Esophagus squamous epithelium (tissue), 4 donors: ENCODE measurements at regions not wholly inside any gene's neighbourhood (a gene's known extent, or its start where the extent isn't known, plus 50 kb on each side); places are given as distances from the start of the nearest gene placed in this dataset.
"Not testable (repeated sequence)": the region's sequence is repeated elsewhere in the genome, so short reads cannot be mapped to it uniquely, and the experiment has no call there.

ENCODE experiments used
- POLR2A ChIP-seq, 4 donors: fragments of 450-650 bp; IDR thresholded peaks; one replicate each; pipeline ENCODE4 v1.6.1; 2017; ENCODE audit warnings: antibody characterized with exemption in 4 of 4, mild to moderate bottlenecking in 4 of 4, moderate library complexity in 3 of 4
- TF ChIP-seq, protein P1 (sequence below), 6 experiments: fragments of 450-650 bp in 4 of 6; fragments of 200-600 bp in 2 of 6; sonication (generic) in 2 of 6; IDR thresholded peaks; one replicate each; pipeline ENCODE4 v1.5.1; 2016 to 2019; ENCODE audit warnings: antibody characterized with exemption in 6 of 6, mild to moderate bottlenecking in 4 of 6, moderate library complexity in 4 of 6

- TF ChIP-seq, protein P1, sequence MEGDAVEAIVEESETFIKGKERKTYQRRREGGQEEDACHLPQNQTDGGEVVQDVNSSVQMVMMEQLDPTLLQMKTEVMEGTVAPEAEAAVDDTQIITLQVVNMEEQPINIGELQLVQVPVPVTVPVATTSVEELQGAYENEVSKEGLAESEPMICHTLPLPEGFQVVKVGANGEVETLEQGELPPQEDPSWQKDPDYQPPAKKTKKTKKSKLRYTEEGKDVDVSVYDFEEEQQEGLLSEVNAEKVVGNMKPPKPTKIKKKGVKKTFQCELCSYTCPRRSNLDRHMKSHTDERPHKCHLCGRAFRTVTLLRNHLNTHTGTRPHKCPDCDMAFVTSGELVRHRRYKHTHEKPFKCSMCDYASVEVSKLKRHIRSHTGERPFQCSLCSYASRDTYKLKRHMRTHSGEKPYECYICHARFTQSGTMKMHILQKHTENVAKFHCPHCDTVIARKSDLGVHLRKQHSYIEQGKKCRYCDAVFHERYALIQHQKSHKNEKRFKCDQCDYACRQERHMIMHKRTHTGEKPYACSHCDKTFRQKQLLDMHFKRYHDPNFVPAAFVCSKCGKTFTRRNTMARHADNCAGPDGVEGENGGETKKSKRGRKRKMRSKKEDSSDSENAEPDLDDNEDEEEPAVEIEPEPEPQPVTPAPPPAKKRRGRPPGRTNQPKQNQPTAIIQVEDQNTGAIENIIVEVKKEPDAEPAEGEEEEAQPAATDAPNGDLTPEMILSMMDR (IDR thresholded peaks at IDR 0.05) = not testable (repeated sequence)
- not testable (repeated sequence) for TF ChIP-seq POLR2A (IDR thresholded peaks at IDR 0.05)
These were observed 80.1 kb upstream of the NPSR1 start for GRCh38 chr7:34577934-34578333.
